SKM-1 treated with dmso at 0.1 percent for 144 hours (cell line): ENCODE measurements at regions not wholly inside any gene's neighbourhood (a gene's known extent, or its start where the extent isn't known, plus 50 kb on each side); places are given as distances from the start of the nearest gene placed in this dataset.

Experiments used
- DNase-seq: peaks from one replicate; lab custom pipeline; 2025; ENCODE audit not compliant: unreplicated experiment; lab: John Stamatoyannopoulos, UW

GRCh38 chr2:226336283-226336682 lies 463.3 kb downstream of the IRS1 start:
- no peak for DNase-seq

- DNase-seq = no peak
These were observed 464.5 kb downstream of the IRS1 start for GRCh38 chr2:226334981-226335720.

- peak; percentile 31 for DNase-seq
These were observed 466.2 kb downstream of the IRS1 start for GRCh38 chr2:226333388-226333787.

GRCh38 chr2:226330206-226330605 lies 469.4 kb downstream of the IRS1 start:
- no peak for DNase-seq

- DNase-seq = no peak
These were observed 470.4 kb downstream of the IRS1 start for GRCh38 chr2:226329180-226329579.

- DNase-seq = no peak
These were observed 471.8 kb downstream of the IRS1 start for GRCh38 chr2:226327830-226328229.

- DNase-seq = peak; percentile 67
These were observed 474.1 kb downstream of the IRS1 start for GRCh38 chr2:226325526-226325925.

- no peak for DNase-seq
These were observed 479.3 kb downstream of the IRS1 start for GRCh38 chr2:226320076-226320948.

- DNase-seq = no peak
These were observed 481.6 kb downstream of the IRS1 start for GRCh38 chr2:226317970-226318369.

GRCh38 chr2:226313060-226313459 lies 486.6 kb downstream of the IRS1 start:
- no peak for DNase-seq

- DNase-seq = no peak
These were observed 487.5 kb downstream of the IRS1 start for GRCh38 chr2:226312155-226312554.

- no peak for DNase-seq
These were observed 489.5 kb downstream of the IRS1 start for GRCh38 chr2:226310146-226310545.

GRCh38 chr2:226308986-226309385 lies 490.6 kb downstream of the IRS1 start:
- DNase-seq = no peak

- no peak for DNase-seq
These were observed 491.3 kb downstream of the IRS1 start for GRCh38 chr2:226308323-226308680.

GRCh38 chr2:226307487-226308322 lies 491.9 kb downstream of the IRS1 start:
- no peak for DNase-seq

GRCh38 chr2:226306969-226307368 lies 492.7 kb downstream of the IRS1 start:
- no peak for DNase-seq

GRCh38 chr2:226304308-226304707 lies 495.3 kb downstream of the IRS1 start:
- no peak for DNase-seq

- no peak for DNase-seq
These were observed 495.9 kb downstream of the IRS1 start for GRCh38 chr2:226303707-226304106.

- no peak for DNase-seq
These were observed 499.3 kb downstream of the IRS1 start for GRCh38 chr2:226300196-226300886.

- DNase-seq = no peak
These were observed 499.8 kb downstream of the IRS1 start for GRCh38 chr2:226299771-226300170.

- DNase-seq = no peak
These were observed 503.9 kb downstream of the IRS1 start for GRCh38 chr2:226295681-226296080.
